GM18870 (cell line): ENCODE measurements at regions not wholly inside any gene's neighbourhood (a gene's known extent, or its start where the extent isn't known, plus 50 kb on each side); places are given as distances from the start of the nearest gene placed in this dataset.
A peak's percentile ranks its signal among the peaks of the same experiment; 100 is the strongest.
"Not testable (repeated sequence)": the region's sequence is repeated elsewhere in the genome, so short reads cannot be mapped to it uniquely, and the experiment has no call there.

Source experiments
- ATAC-seq: cut with Tn5 transposase; IDR thresholded peaks from one replicate; pipeline ENCODE4 v1.9.1; 2021; ENCODE audit warnings: moderate library complexity; ENCODE audit not compliant: unreplicated experiment

- no peak for ATAC-seq
Observed at GRCh38 chr2:64792995-64793639, 139.4 kb upstream of the SERTAD2 start.

GRCh38 chr2:64793701-64794100 lies 140.0 kb upstream of the SERTAD2 start:
- no peak for ATAC-seq

- ATAC-seq = no peak
Observed at GRCh38 chr2:64794426-64794995, 140.8 kb upstream of the SERTAD2 start.

- ATAC-seq = no peak
Observed at GRCh38 chr2:64795024-64795592, 141.4 kb upstream of the SERTAD2 start.

GRCh38 chr2:64796926-64797325 lies 143.2 kb upstream of the SERTAD2 start:
- ATAC-seq = no peak

GRCh38 chr2:64797881-64798575 lies 144.3 kb upstream of the SERTAD2 start:
- no peak for ATAC-seq

- ATAC-seq = no peak
Observed at GRCh38 chr2:64799592-64800252, 146.0 kb upstream of the SERTAD2 start.

GRCh38 chr2:64803776-64804175 lies 150.1 kb upstream of the SERTAD2 start:
- no peak for ATAC-seq

GRCh38 chr2:64804651-64805050 lies 150.9 kb upstream of the SERTAD2 start:
- ATAC-seq = no peak

GRCh38 chr2:64807417-64807816 lies 153.7 kb upstream of the SERTAD2 start:
- peak; percentile 53 for ATAC-seq

GRCh38 chr2:64808092-64808491 lies 154.4 kb upstream of the SERTAD2 start:
- no peak for ATAC-seq

- no peak for ATAC-seq
Observed at GRCh38 chr2:64808754-64809153, 155.0 kb upstream of the SERTAD2 start.

GRCh38 chr2:64809216-64809615 lies 155.5 kb upstream of the SERTAD2 start:
- ATAC-seq = no peak

GRCh38 chr2:64812285-64812684 lies 158.6 kb upstream of the SERTAD2 start:
- no peak for ATAC-seq

- no peak for ATAC-seq
Observed at GRCh38 chr2:64814007-64814406, 160.3 kb upstream of the SERTAD2 start.

- not testable (repeated sequence) for ATAC-seq
Observed at GRCh38 chr2:64816526-64816925, 162.8 kb upstream of the SERTAD2 start.

GRCh38 chr2:64817453-64817852 lies 163.7 kb upstream of the SERTAD2 start:
- ATAC-seq = no peak

GRCh38 chr2:64818664-64819060 lies 164.9 kb upstream of the SERTAD2 start:
- ATAC-seq = no peak

GRCh38 chr2:64819361-64819760 lies 165.6 kb upstream of the SERTAD2 start:
- no peak for ATAC-seq

GRCh38 chr2:64819774-64820688 lies 166.3 kb upstream of the SERTAD2 start:
- peak; percentile 93 for ATAC-seq
